Bronchial epithelial cell (primary cell): ENCODE measurements at regions not wholly inside any gene's neighbourhood (a gene's known extent, or its start where the extent isn't known, plus 50 kb on each side); places are given as distances from the start of the nearest gene placed in this dataset.

Source experiments
- DNase-seq: peaks from one replicate; pipeline ENCODE4 v3.0.0-alpha.2; 2010; ENCODE audit warnings: low read depth
- FAIRE-seq: peaks from 2 replicates; lab custom pipeline; 2011; peaks lifted over from hg19 to GRCh38; lab: Jason Lieb, UNC
- H3K27me3 ChIP-seq: 2 replicates; pipeline ENCODE4 v1.5.1; 2011; ENCODE audit warnings: low read length; ENCODE audit not compliant: control insufficient read depth, insufficient read depth
- H3K36me3 ChIP-seq: 2 replicates; pipeline ENCODE4 v1.5.1; 2011; ENCODE audit warnings: low read length; ENCODE audit not compliant: control insufficient read depth, insufficient read depth
- H3K4me3 ChIP-seq: 2 replicates; pipeline ENCODE4 v1.5.1; 2011; ENCODE audit warnings: mild to moderate bottlenecking, low read depth, low read length, control low read depth
- TF ChIP-seq, protein P1 (sequence below): IDR thresholded peaks from 2 replicates; pipeline ENCODE4 v1.5.1; 2011; ENCODE audit warnings: mild to moderate bottlenecking, moderate library complexity, low read length, control low read depth, inconsistent platforms; ENCODE audit not compliant: insufficient read depth, severe bottlenecking

DNA sequence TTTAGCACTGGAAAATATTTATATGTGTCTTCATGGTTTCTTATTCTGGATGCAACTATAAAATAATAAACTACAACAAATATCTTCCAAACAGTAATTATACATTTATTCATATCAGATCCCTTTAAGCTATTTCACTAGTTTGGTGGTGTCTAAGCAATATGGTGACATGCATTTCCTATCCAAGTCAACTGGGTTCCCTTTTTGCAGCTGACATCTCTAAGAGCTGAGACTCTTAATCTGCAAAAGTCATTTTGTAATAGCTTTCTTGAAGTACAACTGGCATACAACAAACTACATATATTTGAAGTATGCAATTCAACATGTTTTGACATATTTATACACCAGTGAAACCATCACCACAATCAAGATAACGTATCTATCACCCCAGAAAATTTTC lies 59.9 kb upstream of the SLC1A4 start:
- Histone ChIP-seq H3K27me3 (peaks cover 2% of the 10 kb centered on the region), H3K4me3 (no peak overlapping the region), H3K36me3 (no peaks in the 10 kb centered on the region)
- DNase-seq (no peak), FAIRE-seq (no peak)
- TF ChIP-seq, protein P1, sequence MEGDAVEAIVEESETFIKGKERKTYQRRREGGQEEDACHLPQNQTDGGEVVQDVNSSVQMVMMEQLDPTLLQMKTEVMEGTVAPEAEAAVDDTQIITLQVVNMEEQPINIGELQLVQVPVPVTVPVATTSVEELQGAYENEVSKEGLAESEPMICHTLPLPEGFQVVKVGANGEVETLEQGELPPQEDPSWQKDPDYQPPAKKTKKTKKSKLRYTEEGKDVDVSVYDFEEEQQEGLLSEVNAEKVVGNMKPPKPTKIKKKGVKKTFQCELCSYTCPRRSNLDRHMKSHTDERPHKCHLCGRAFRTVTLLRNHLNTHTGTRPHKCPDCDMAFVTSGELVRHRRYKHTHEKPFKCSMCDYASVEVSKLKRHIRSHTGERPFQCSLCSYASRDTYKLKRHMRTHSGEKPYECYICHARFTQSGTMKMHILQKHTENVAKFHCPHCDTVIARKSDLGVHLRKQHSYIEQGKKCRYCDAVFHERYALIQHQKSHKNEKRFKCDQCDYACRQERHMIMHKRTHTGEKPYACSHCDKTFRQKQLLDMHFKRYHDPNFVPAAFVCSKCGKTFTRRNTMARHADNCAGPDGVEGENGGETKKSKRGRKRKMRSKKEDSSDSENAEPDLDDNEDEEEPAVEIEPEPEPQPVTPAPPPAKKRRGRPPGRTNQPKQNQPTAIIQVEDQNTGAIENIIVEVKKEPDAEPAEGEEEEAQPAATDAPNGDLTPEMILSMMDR = no peak

DNA sequence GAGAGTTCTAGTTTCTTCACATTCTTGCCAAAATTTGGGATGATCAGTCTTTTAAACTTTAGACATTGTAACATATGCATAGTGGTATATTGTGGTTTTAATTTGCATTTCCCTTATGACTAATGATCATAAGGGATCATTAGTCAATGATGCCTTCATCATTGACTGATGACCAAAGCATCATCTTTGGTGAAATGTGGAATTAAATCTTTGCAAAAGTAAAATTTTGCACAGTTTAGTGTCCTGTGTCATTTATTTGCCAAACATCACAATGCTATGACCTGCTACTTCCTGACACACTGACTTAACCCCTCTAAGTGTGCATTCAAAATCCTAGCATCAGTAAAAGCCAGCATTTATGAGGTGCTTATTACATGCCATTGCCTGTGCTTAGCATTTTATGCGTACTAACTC lies 58.9 kb upstream of the SLC1A4 start:
- FAIRE-seq = no peak
- Histone ChIP-seq H3K36me3 (no peaks in the 10 kb centered on the region), H3K27me3 (peaks cover 2% of the 10 kb centered on the region), H3K4me3 (no peak overlapping the region)
- no peak for DNase-seq
- TF ChIP-seq, protein P1 = no peak

DNA sequence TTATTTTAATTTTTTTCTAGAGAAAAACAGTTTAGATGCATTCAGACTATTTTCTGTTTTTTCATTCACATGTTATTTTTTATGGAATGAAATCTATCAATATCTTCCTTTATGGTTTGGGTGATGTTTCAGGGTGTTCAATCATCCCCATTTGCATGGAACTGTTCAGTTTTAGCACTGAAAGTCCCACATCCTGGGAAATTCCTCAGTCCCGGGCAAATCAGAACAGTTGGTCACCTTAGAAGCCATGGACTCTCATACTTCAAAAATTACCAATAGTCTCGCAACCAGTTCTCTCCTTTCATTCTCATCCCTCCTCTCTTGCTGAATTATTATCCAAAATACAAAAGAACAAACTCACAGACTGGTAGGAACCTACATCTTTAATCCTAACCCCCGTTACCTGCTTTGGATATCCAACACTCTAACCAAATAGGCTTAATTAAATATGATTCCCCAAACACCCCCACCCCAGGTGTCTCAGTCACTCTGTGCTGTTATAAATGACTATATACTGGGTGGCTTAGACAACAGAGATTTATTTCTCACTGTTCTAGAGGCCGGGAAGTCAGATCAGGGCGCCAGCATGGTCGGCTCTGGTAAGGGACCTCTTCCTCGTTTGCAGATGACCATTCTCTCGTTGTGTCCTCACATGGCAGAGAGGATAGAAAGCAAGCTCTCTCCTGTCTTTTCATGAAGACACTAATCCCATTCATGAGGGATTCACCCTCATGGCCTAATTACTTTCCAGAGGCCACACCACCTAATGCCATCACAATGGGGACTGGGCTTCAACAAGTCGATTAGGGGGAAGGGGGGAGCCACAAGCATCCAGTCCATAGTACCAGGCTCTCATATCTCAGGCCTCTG lies 57.7 kb upstream of the SLC1A4 start:
- TF ChIP-seq, protein P1 = no peak
- Histone ChIP-seq H3K36me3 (no peaks in the 10 kb centered on the region), H3K4me3 (no peak overlapping the region), H3K27me3 (peaks cover 2% of the 10 kb centered on the region)
- DNase-seq (no peak), FAIRE-seq (no peak)

DNA sequence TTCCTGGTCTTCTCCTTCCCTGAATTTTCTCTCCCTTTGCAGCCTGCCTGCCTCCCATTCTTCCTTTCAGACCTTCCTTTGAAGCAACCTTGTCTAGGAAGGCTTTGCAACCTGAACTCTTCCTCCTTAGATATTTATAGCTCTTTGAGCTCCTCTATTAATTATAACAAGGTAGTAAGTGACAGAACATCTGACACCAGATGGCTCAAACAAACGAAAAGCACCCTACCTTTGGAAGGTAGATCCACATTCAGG lies 57.2 kb upstream of the SLC1A4 start:
- no peak for FAIRE-seq
- H3K27me3 ChIP-seq = peaks cover 2% of the 10 kb centered on the region
- TF ChIP-seq, protein P1 = no peak

DNA sequence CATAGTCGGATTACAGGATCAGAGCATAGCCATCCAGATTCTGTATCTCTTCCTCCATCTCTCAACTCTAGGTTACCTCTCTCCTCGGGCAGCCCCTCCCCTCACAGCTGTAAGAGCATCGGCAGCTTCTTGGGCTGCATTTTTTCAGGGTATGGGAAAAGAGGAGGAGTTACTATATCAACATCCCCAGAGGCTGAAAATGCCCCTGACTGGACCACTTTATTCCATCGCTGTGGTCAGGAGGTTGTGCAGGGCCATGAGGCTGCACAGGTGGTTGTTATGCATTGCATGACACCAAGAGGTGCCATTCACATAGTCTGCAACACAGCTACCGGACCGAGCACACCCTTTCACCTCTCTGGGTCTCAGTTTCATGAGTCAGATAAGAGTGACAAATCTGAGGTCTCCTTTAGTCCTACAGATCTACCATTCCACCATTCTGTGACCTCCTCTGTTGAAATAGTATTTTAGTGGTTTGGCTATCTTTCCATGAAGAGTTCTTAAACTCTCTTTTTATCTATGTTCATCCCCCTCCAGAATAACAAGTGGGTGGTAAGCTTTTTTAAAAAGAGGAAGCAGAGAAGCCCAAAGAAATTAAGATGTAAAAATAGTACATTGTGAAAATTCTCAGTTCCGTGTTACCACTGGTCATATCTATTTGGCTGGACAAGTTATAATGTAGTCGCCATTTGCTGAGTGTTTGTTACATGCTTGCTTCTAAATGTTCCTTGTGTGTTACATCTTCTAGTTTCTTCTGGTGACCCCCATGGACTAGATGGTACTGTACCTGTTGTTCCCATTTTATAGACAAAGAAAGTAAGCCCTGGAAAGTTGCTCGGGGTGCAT lies 56.6 kb upstream of the SLC1A4 start:
- FAIRE-seq (no peak), DNase-seq (no peak)
- Histone ChIP-seq H3K4me3 (no peak overlapping the region), H3K27me3 (peaks cover 2% of the 10 kb centered on the region), H3K36me3 (no peaks in the 10 kb centered on the region)
- TF ChIP-seq, protein P1 = no peak

More for the DNA sequence above, 57.2 kb upstream of the SLC1A4 start:
- DNase-seq = no peak
- H3K36me3 ChIP-seq = no peaks in the 10 kb centered on the region
- no peak overlapping the region for H3K4me3 ChIP-seq
